Epidermal melanocyte (primary cell): ENCODE measurements at regions not wholly inside any gene's neighbourhood (a gene's known extent, or its start where the extent isn't known, plus 50 kb on each side); places are given as distances from the start of the nearest gene placed in this dataset.

Source experiments
- DNase-seq: peaks from one replicate; pipeline ENCODE4 v3.0.0; 2011; ENCODE audit warnings: low spot score; ENCODE audit not compliant: insufficient read length

DNA sequence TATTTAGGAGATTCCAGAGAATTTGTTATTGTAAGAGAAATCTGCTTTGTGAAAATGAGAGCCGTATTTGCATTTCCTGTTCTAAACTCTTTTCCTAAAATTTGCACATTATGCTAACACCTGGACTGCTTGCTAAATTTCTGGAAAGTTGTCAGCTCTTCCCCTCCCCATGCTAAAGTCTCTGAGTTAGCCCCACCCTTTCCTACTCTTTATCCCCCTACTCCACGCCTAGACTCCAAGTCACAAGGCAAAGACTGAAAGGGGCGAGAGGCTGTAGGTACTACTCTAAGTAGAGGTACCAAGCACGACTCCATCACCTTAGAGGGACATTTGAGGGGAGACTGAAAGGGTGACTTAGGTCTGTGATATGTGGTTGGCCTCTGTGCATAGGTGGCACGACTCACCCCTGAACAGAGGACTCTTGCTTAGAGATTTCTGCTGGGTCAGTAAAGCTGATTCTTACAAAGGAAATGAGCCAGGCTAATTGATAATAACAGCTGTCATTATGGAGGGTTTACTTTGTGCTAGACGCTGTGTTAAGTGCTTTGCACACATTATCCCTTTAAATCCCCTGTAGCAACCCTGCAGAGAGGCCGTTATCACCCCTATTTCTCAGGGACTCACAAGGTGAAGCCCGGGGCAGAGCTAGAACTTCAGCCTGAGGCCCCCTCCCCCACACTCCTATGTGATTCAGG lies 373.5 kb downstream of the EN1 start:
- no peak for DNase-seq

DNA sequence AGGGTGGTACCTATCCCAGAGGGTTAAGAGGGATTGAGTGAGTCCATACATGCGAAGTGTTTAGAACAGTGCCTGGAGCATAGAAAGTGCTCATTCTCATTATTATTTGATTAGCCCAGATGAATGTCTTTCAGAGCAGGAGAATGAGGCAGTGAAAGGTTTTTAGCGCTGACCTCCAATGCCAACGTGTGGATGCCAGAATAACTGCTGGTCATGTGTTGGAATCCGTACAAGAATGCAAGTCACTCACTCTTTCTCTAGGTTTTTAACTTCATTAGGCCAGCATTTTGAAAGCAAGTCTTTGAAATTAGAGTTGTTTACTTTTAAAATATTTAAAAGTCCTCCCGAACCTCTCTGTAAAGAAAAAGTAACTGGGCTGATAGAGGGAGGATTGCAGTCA lies 374.2 kb downstream of the EN1 start:
- DNase-seq, result no peak

DNA sequence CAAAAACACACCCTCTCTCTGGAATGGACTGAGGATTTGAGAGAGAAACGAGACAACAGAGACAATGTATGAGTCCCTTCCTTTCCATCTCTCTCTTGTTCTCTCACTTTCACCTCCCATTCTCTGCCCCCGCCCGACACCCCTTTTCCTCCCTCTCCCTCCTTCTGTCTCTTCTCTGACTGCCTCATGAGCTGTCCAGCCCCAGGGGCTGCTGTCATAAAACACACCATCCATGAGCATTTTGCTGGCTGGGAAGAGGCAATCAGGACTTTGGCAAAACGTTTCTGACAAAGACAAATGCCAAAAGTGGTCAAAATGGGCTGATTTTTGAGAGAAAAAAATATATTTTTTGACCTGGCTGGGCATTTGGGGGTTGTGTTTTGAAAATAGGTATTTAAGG lies 377.2 kb downstream of the EN1 start:
- DNase-seq, result no peak

DNA sequence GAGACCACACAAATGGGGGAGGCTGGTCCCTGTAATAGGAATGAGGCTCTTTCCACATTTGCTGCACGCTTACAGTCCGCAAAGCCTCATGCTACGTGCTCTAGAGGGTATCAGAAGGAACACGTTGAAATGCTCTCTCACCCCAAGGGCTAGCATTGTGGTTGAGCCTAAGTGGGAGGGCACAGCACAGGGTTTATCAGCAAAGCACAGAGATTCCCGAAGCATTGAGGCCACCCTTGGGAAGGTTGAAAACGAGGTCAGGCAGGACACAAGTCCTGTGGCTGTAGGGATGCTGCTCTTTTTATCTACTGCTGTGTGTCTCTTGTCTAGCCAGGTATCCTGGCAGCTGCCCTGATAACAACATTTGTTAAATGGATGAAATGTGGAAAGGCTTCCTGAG lies 378.3 kb downstream of the EN1 start:
- no peak for DNase-seq

DNA sequence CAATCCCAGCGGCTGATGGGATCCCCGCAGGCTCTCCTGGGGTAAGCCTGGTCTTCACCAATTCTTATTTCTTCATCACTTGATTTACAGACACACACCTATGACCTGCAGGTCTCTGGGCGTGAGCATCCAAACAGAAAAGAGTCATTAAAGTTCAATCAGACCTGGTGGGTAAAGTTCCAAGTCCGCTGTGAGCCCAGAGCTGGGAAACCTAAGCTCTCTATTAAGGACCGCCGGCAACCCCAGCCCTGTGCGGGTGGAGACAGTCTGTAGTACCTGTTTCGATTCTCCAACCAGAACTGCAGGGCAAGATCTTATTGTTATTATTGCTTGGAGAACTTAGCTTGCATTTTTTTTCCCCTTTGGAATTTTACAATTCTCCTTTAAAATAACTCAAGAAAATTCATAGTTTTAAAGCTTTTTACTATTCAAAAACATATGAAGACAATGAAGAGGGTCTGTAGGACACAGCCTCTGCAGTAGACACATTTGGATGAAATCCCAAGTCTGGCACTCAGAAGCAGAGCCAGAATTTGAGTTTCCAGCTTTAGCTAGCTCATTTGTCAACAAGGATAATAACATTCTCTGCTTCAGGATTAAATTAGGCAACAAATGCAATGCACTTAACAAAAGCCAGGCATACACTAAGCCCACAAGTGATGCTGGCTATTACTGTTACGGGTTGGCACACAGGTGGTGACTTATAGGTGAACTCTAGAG lies 376.4 kb downstream of the INSIG2 start:
- DNase-seq, result no peak

DNA sequence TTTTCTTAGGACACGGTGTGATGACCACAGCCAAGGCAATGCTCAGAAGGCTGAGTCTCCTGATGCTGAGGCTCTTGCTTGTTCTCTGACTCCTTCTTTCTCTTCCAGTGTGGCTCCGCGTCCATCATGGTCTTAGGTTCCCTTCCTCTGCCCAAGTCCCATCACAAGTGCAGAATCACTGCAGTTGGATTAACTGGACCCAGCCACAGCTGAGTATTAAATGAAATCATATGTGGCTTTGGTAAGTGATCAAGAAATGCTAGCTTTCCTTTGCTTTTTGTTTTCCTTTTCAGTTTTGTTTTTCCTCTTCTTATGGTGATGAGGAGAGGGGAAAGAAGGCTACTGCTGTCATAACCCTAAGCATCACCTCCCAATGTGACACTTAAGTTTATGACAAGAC lies 375.8 kb downstream of the INSIG2 start:
- DNase-seq, result no peak

DNA sequence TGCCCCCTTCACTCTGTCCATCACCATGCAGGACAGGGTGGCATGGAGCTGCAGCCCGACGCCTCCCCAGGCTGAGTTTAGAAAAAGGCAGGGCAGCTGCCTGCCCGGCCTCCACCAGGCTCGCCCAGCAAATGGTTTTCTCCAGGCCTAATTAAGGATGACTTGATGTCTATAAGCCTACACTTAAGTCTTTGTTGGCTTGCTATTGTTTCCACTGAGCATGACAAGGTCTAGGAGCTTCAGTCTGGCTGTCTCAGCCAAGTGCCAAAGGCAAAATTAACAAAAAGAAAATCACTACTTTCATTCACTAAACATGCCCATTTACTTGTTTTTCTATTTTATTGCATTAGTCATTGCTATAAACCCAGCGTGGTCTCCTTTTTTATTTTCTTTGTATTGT lies 372.2 kb downstream of the INSIG2 start:
- DNase-seq, result no peak

DNA sequence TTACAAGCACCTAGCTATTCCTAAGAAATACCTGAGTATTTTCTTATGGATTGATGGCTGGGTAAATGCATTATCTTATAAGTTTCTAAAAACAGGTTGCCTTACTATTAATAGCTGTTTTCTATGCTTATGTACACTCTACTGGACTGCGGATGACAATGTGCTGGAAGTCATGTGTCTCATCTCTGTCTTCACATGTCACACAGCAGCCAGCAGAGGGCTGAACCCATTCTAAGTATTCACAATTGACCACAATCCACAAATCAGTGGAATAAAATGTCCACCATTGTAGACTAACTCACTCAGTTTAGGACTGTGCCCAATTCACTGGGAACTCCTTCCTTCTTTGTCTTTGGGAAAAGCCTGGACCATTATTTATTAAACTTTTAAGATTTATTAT lies 371.2 kb downstream of the INSIG2 start:
- no peak for DNase-seq

DNA sequence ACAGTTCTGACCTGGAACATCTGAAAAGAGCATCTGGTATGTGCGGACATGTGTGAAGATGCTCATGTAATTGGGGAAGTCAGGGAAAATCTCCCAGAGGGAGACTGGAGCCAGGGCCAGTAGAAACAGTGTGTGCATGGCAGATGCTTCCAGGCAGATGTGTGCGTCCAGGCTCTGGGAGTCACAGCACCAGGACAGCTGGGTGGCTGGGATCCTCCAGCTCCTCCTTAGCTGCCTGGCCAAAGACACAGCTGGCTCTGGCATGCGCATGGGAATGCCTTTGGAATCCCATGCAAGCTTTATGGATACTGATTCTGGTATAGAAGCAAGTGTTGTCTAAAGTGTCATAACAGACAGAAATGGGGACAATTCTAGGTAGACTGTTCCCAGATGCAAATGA lies 369.7 kb downstream of the INSIG2 start:
- no peak for DNase-seq

DNA sequence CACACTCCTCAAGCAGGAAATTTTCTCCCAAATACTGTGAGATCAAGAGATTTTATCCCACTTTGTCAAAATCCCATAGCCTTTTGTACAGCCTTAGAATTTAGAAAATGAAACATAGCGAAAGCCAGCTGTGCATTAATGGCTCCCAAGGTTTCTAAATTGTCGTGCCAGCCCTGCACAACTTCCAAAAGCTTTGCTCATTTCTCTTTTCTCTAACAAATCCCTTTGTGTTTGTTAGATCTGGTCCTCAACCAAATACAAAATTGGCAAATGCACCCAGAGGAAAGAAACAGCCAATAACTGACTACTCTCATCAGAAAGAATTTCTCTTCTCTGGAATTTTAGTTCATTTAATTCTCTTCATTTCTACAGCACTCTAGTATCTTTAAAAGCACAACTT lies 361.1 kb downstream of the INSIG2 start:
- DNase-seq, result no peak

DNA sequence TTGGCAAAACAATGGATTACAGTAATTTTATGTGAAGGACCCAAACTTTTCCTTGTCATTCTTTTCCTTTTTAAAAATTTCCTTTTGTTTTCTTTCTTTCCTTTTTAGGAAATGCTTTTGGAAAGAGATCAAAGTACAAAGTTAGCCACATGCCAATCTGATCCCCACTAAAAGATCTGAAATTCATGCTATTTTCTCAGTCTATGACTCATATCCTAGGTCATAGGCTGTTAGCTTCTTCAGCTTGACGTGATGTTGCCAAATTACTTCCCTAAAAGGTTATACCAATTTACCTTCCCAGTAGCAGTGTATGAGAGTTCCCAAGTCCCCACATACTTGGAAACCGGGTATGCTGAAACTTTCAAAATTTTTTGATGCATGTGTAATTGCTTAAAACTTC lies 355.3 kb downstream of the INSIG2 start:
- no peak for DNase-seq

DNA sequence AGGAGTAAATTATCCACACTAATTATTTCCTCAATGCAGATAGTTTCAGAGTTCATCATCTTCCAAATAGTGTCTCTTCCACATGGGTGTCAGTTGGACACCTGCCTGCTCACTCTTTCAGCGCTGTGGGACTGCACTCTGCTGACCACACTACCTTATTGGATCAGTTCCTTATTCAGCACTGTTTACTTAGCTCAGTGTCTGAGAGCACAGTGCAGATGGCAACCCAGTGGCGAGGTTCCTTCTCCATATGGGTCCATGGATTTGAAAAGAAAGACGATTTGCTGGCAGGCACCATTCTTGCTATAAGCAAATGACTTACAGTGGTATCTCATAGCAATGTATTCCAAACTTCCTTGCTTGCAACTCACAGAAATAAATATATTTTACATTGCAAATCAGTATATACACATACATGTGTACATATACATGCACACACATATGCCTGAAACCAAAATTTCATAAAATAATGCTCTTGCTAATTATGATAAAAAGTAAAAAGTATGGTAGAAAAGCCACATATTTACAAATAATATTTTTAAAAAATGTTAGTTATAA lies 354.8 kb downstream of the INSIG2 start:
- DNase-seq, result no peak

DNA sequence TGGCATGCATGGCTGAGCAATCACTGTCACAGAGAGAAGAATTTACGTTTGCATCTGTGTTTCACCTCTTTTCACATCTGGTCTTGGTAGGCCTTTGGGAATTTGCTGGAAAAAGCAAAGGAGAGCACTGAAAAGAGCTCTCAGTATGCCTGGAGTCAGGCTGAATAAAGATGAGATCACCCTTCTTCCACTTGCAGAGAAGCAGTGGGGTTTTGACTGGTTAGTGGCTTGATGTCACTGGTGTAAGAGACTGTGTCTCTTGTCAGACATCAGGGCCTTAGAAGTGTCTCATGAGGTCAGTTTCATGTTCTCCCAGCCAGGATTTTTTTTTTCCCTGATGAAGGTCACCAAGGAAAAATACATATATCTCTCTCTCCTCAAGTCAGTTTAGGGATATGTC lies 353.8 kb downstream of the INSIG2 start:
- DNase-seq, result no peak

DNA sequence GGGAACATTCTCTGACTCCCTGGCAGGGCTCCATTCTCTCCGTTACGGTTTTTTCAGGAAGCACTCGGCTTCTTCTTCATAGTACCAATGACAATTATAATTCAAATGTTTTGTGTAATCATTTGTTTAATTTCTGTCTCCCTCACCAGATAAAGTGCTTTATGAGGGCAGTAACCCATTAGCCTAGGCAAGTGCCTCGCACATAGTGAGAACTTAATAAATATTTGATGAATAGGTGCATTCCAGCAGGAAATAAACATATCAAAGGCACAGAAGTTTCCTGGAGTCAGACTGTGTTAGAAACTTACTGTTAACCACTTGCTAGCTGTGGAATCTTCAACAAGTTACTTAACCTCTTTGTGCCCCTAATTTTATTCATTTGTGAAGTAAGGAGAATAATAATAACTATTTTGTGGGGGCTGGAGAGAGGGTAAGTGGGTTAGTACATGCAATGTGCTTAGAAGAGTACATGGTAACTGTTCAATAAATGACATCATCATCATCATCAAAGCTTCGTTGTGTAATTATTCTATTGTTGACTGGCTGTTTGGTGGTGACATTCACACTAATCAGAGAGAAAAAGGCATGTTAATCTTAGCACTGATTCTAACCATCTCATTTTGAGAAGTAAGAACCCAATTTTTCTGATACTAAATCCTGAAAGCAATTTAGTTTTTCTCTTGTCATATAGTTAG lies 352.3 kb downstream of the INSIG2 start:
- DNase-seq, result no peak

DNA sequence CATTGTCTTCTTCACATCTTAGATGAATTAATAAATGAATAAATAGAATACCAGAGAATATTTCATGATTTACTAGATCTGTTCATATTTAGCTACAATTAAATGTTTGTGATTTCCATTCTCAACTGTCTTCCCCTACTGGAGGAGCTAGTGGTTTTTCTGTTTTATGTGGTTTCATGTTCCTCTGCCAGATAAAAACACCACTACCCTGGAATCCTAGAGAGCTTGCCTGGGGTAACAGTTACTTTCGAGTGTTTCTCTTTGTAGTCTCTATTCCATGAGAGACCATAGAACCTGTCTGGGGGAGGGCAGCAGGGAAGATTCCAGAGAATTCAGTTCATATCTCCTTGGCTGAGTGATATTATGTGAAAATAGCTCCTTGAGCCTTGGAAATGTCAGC lies 349.2 kb downstream of the INSIG2 start:
- DNase-seq, result no peak

DNA sequence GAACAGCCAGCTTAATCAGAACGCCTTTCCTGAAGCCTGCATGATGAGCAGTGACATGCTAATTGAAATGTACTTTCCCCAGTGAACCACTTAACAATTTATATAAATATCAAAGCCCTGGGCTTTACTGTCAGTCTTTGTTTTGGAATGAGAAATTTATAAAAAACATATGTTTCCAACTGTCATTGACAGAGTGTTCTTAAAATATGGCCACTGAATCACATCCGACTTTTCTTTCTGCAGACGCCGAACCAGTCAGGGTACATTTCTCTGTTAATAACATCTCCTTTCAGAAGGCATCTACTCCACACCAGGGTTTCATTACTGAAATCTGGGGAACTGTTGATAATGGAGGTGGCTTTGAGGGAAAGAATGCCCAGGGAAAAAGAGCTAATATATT lies 343.7 kb downstream of the INSIG2 start:
- DNase-seq, result no peak

DNA sequence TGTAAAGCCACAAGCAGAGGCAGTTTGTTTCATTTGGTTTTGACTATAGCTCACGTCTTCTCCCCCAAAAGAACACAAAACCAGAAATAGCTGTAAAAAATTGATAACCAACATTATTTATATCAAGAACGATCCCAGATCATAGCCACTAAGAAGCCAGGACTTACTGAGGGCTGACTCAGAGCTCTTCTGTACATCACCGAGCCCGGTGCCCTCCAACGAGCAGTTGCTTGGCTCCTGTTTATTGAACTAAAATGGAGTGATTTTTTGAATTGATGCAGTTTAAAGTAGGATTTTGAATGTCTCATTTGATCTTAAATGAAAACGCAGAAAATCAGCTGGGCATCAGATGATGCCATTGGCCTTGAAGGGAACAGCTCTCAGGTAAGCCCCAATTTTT lies 343.3 kb downstream of the INSIG2 start:
- DNase-seq, result no peak

DNA sequence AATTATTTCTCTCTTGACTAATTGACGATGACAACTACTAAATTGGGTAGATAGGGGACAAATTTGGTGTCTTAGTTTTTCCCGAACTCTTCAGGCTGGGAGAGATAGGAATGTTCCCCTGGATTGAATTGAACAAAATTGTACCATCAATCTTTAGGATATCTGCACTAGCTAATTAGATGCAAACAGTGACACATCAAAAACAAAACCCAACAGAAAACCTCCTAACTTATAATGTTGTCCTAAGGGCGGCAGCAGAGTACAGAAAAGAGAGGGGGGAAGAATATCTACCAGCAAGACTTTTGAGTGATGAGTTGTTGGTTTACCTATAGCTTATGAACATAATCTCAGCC lies 342.9 kb downstream of the INSIG2 start:
- no peak for DNase-seq

DNA sequence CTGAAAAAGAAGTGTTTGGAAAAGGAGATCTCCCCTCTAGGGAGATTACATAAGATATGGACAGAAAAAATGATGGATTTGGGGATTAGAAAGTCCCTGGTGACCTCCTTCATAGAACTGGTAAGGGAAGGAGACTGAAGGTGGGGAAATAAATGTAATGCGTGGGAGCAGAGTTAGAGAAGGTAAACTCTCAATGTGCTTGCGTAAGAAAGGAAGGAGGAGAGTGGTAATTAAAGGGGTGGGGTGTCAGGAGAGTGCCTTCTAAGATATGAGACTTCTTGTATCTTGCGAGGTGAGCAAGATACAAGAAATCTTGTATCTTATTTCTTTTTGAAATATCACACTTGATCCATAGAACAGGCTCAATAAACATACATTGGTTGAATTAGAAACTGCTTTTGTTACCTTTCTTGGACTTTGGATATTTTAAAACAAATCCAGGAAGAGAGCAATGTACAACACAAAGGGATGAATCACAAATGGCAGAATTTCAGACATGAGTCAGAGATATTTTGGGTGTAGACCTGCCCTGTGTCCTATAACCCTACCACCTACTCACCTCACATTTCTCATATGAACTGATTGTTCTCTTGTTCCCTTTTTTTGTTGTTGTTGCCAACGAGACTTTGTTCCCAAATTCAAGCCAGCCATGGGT lies 342.4 kb downstream of the INSIG2 start:
- DNase-seq, result no peak

DNA sequence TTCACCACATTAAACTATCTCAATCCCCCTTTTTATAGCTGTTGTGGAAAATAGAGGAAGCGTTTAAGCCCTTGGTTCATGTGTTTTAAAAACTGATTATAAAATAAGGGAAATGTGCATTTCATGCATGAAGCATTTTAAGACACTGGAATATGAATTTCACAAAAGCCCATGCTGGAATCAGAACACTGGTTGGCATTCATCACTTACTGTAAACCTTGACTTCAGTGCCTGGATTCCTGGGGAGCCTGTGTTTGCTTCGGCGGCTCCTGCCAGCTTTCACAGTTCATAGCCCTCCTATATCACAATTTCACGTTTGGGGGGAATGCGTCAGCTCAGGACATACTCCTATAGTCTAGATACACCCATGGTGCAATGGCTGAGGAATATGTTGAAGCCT lies 336.9 kb downstream of the INSIG2 start:
- no peak for DNase-seq

DNA sequence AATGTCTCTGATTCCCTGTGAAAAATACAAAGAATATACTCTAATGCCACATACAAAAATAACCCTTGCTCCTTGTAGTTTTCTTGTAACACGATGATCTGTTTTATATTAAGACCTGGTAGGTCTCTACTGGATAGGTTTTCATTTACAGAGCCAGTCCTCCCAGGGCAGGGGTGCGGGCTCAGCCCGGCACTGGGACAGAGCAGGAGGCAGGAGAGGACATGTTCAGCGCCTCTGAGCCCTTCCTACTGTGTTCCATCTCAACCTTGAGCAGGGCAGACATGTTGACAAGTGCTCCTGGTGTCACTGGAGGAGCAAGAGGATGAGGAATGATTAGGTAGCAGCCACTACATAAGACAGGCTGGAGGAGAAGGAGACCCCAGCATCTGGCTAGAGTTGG lies 335.5 kb downstream of the INSIG2 start:
- no peak for DNase-seq

DNA sequence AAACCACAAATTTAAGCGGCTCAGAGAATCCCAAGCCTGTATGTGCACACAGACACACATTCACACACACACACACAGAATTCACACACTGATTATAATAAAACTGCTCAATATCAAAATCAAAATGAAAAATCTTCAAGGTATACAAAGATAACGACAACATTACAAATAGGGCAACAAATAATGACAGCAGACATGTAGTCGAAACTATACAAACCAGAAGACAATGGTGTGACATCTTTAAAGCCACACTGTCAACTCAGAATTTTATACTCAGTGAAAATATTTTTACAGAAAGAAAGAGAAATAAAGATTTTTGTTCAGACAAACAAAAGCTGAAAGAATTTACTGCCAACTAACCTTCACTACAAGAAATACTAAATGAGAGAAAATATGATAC lies 333.4 kb downstream of the INSIG2 start:
- no peak for DNase-seq
